ENCODE measurements at regions not wholly inside any gene's neighbourhood (a gene's known extent, or its start where the extent isn't known, plus 50 kb on each side); places are given as distances from the start of the nearest gene placed in this dataset.

- TF ChIP-seq, protein P1, sequence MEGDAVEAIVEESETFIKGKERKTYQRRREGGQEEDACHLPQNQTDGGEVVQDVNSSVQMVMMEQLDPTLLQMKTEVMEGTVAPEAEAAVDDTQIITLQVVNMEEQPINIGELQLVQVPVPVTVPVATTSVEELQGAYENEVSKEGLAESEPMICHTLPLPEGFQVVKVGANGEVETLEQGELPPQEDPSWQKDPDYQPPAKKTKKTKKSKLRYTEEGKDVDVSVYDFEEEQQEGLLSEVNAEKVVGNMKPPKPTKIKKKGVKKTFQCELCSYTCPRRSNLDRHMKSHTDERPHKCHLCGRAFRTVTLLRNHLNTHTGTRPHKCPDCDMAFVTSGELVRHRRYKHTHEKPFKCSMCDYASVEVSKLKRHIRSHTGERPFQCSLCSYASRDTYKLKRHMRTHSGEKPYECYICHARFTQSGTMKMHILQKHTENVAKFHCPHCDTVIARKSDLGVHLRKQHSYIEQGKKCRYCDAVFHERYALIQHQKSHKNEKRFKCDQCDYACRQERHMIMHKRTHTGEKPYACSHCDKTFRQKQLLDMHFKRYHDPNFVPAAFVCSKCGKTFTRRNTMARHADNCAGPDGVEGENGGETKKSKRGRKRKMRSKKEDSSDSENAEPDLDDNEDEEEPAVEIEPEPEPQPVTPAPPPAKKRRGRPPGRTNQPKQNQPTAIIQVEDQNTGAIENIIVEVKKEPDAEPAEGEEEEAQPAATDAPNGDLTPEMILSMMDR (IDR thresholded peaks at IDR 0.05), result no peak
- no peak for TF ChIP-seq POLR2A (IDR thresholded peaks at IDR 0.05)
These were observed 109.4 kb downstream of the RFC3 start for GRCh38 chr13:33927315-33927714.
